PC-3 (cell line): ENCODE measurements at regions not wholly inside any gene's neighbourhood (a gene's known extent, or its start where the extent isn't known, plus 50 kb on each side); places are given as distances from the start of the nearest gene placed in this dataset.

ENCODE experiments used
- ATAC-seq: fragments of 200-7000 bp; cut with Tn5 transposase; 2 replicates; pipeline ENCODE4 v1.9.1; 2020; ENCODE audit warnings: mild to moderate bottlenecking, moderate library complexity
- BruUV-seq: library from RNA; stranded (reverse); fragments of 400-500 nt; replicated peaks from 2 replicates; lab custom pipeline; 2021; lab: Mats Ljungman, UMichigan
- CTCF ChIA-PET: fragments of 300-600 bp; sonication (Branson Sonifier 250); formaldehyde crosslinking; loops from one replicate; lab custom pipeline; 2022; ENCODE audit warnings: antibody characterized with exemption; lab: Charles Lee
- POLR2A ChIA-PET: fragments of 300-600 bp; sonication (Branson Sonifier 250); formaldehyde crosslinking; loops from one replicate; lab custom pipeline; 2022; ENCODE audit warnings: antibody characterized with exemption; ENCODE audit not compliant: unreplicated experiment; lab: Charles Lee
- DNase-seq: peaks from one replicate; pipeline ENCODE4 v3.0.0-alpha.2; 2015
- H2AFZ ChIP-seq: fragments of 300-600 bp; sonication (generic); 2 replicates; pipeline ENCODE4 v1.6.0; 2016; ENCODE audit warnings: antibody characterized with exemption, low read length
- H3F3A ChIP-seq: fragments of 300-600 bp; sonication (generic); one replicate; pipeline ENCODE4 v1.6.0; 2017; ENCODE audit warnings: antibody characterized with exemption, low read length, control low read depth, mild to moderate bottlenecking; ENCODE audit not compliant: unreplicated experiment
- H3K27ac ChIP-seq: fragments of 300-600 bp; sonication (generic); 2 replicates; pipeline ENCODE4 v1.5.1; 2016; ENCODE audit warnings: mild to moderate bottlenecking, low read length
- H3K27me3 ChIP-seq: fragments of 300-600 bp; sonication (generic); 2 replicates; pipeline ENCODE4 v1.6.1; 2016; ENCODE audit warnings: low read length, mixed read lengths
- H3K36me3 ChIP-seq: fragments of 300-600 bp; sonication (generic); 2 replicates; pipeline ENCODE4 v1.6.1; 2016; ENCODE audit warnings: low read depth, mixed run types, low read length, mixed read lengths
- H3K4me1 ChIP-seq: fragments of 300-600 bp; sonication (generic); 2 replicates; pipeline ENCODE4 v1.5.1; 2016; ENCODE audit warnings: low read length; ENCODE audit not compliant: insufficient read depth
- H3K4me2 ChIP-seq: fragments of 300-600 bp; sonication (generic); 2 replicates; pipeline ENCODE4 v1.6.0; 2016; ENCODE audit warnings: low read length
- H3K4me3 ChIP-seq: fragments of 300-600 bp; sonication (generic); 2 replicates; pipeline ENCODE4 v1.5.1; 2016; ENCODE audit warnings: mild to moderate bottlenecking, low read length, mixed read lengths
- H3K79me2 ChIP-seq: fragments of 300-600 bp; sonication (generic); 2 replicates; pipeline ENCODE4 v1.6.1; 2017; ENCODE audit warnings: low read length, mixed read lengths
- H3K9ac ChIP-seq: fragments of 300-600 bp; sonication (generic); 2 replicates; pipeline ENCODE4 v1.6.0; 2016; ENCODE audit warnings: mild to moderate bottlenecking, low read length
- H3K9me2 ChIP-seq: fragments of 300-600 bp; sonication (generic); replicated peaks from 2 replicates; pipeline ENCODE4 v1.6.1; 2016; ENCODE audit warnings: mixed run types, low read length, mixed read lengths
- H3K9me3 ChIP-seq: fragments of 300-600 bp; sonication (generic); 2 replicates; pipeline ENCODE4 v1.6.1; 2016; ENCODE audit warnings: low read length, mixed read lengths
- H4K20me1 ChIP-seq: fragments of 300-600 bp; sonication (generic); 2 replicates; pipeline ENCODE4 v1.6.1; 2016; ENCODE audit warnings: low read length, mixed read lengths
- CTCF ChIP-seq: fragments of 300-600 bp; sonication (generic); conservative IDR thresholded peaks from 2 replicates; pipeline ENCODE4 v1.5.1; 2017; ENCODE audit warnings: antibody characterized with exemption, low read depth, mild to moderate bottlenecking, low read length
- EZH2 ChIP-seq: fragments of 300-600 bp; sonication (generic); IDR thresholded peaks from one replicate; pipeline ENCODE4 v1.6.1; 2017; ENCODE audit warnings: antibody characterized with exemption, mild to moderate bottlenecking, low read length; ENCODE audit not compliant: unreplicated experiment
- EZH2phosphoT487 ChIP-seq: fragments of 300-600 bp; sonication (generic); IDR thresholded peaks from 2 replicates; pipeline ENCODE4 v1.6.1; 2018; ENCODE audit warnings: mild to moderate bottlenecking, antibody characterized with exemption, low read length, borderline replicate concordance
- intact Hi-C: fragments of 100-400 bp; cut with micrococcal nuclease; formaldehyde crosslinking; loops from 2 replicates; pipeline ENCODE4 v1.9.0; 2023

DNA sequence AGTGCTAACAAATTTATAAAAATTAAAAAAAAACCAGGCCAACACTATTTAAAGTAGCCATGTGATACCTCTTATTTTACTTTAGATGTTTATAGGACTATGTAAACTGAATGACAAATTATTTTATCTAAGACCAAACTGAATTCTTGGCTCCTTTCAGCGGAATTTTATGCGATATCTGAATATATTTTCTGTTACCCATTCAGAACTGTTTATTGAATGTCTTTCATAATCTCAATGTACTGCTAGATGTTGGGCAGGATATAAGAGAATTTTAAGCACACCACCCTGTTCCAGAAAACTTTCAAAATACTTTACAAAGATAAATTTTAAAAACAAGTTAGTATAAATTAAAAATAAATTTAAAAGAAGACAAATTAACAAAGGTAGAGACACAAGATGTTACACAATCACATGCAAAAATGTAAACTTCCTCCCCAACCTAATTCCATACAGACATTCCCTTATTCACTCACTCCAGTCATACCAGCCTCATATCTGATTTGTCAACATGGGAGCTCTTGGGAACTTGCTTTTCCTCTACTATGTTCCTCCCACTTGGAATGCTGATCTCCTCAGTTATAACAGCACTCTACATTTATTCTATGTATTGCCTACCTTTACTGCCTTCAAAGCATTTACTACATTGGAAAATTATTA, 154.6 kb upstream of the MBNL1 start:
- TF ChIP-seq EZH2phosphoT487 (no peak), EZH2 (no peak), CTCF (no peak)
- intact Hi-C loops = no loop called here
- CTCF ChIA-PET = no interaction called here

DNA sequence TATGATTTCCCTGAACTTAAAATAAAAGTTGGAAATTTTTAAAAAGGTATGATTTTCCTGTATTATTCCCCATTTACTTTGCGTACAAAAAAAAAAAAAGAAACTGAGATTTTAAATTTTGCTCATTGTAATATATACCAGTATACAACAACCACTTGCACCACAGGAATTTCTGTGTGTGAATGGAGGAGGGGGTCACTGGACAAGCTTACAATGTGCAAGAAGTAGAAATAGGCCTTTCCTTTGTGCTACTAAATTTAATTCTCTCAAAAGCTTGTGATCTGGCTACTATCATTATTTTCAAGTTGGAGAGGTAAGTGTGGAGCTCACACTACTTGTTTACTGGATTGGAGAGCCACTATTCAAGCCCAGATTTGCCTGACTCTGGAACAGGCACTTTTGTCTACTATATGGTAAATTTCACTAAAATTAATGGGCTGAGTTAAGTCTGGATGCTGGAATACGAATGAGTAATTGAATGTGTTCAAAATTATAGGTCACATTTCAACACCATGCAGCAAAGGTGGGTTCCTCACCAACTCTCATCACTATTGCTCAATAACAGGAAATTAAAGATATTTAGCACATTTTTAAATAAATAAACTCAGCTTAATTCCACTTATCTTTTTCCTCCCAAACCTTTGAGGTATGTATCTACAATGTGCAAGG, 148.0 kb upstream of the MBNL1 start:
- no TSS peak for BruUV-seq
- ATAC-seq (peak; percentile 45), DNase-seq (no peak)
- Histone ChIP-seq H3K4me1 (peaks cover 27% of the 10 kb centered on the region), H3K9me2 (no peaks in the 10 kb centered on the region), H3K79me2 (no peaks in the 10 kb centered on the region), H3K4me3 (no peak overlapping the region), H3F3A (no peaks in the 10 kb centered on the region), H3K4me2 (peak overlapping the region; percentile 45), H3K36me3 (no peaks in the 10 kb centered on the region), H3K27me3 (no peaks in the 10 kb centered on the region), H3K9me3 (no peaks in the 10 kb centered on the region), H3K9ac (no peak overlapping the region), H4K20me1 (no peaks in the 10 kb centered on the region), H2AFZ (no peak overlapping the region), H3K27ac (peak overlapping the region; percentile 65)
- intact Hi-C loops = loop anchor here (1.0 to 5.0 kb wide), 4 partner anchors 37 to 322 kb away; no protein-coding TSS in a partner anchor
- ChIA-PET POLR2A (interaction anchor here (0.6 to 1.1 kb wide), 2 partner anchors 45 to 148 kb away, joined by 3 to 5 read pairs; partner anchors contain the start of gene MBNL1), CTCF (interaction anchor here (0.7 kb wide), 1 partner anchor 239 kb away, joined by 3 read pairs; no protein-coding TSS in a partner anchor)
- no peak for TF ChIP-seq EZH2phosphoT487
- no peak for TF ChIP-seq EZH2
- no peak for TF ChIP-seq CTCF

More for the DNA sequence above, 154.6 kb upstream of the MBNL1 start:
- ATAC-seq (no peak), DNase-seq (no peak)
- no peaks in the 10 kb centered on the region for H3F3A ChIP-seq
- no peaks in the 10 kb centered on the region for H3K79me2 ChIP-seq
- H3K4me1 ChIP-seq = no peaks in the 10 kb centered on the region
- no peaks in the 10 kb centered on the region for H3K9me3 ChIP-seq
- H3K4me2 ChIP-seq = no peak overlapping the region
- H3K4me3 ChIP-seq = no peak overlapping the region
- no peak overlapping the region for H3K9ac ChIP-seq
- no peaks in the 10 kb centered on the region for H4K20me1 ChIP-seq
- H3K36me3 ChIP-seq = no peaks in the 10 kb centered on the region
- H3K27me3 ChIP-seq = no peaks in the 10 kb centered on the region
- no peak overlapping the region for H3K27ac ChIP-seq
- no TSS peak for BruUV-seq
- no peak overlapping the region for H2AFZ ChIP-seq
- H3K9me2 ChIP-seq = no peaks in the 10 kb centered on the region
- POLR2A ChIA-PET = no interaction called here
